GM19324 (cell line): ENCODE measurements at regions not wholly inside any gene's neighbourhood (a gene's known extent, or its start where the extent isn't known, plus 50 kb on each side); places are given as distances from the start of the nearest gene placed in this dataset.
"Not testable (repeated sequence)": the region's sequence is repeated elsewhere in the genome, so short reads cannot be mapped to it uniquely, and the experiment has no call there.

Experiments used
- ATAC-seq: cut with Tn5 transposase; IDR thresholded peaks from one replicate; pipeline ENCODE4 v1.9.1; 2021; ENCODE audit warnings: mild to moderate bottlenecking, moderate library complexity; ENCODE audit not compliant: unreplicated experiment, low FRiP score

GRCh38 chr10:63986536-63986935 lies 465.3 kb downstream of the REEP3 start:
- no peak for ATAC-seq

GRCh38 chr10:63987212-63987611 lies 466.0 kb downstream of the REEP3 start:
- ATAC-seq = no peak

DNA sequence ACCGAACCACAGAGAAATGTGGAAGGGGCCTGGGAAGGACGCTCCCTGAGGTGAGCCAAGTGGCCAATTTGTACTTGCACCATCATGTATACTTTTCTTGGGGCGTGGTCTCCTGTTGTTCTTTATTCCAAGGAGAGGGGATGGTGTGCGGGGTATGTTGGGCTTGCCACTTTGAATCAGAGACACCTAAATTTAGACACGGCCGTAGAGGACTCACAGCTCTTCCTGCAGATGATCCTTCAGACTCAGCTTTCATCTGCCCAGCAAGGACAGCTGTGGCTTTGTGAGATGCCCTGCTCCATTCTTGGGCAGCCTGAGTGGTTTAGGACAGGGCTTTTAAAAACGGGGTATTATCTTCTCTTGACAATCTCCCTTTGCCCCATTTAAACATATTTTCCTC lies 473.2 kb downstream of the REEP3 start:
- ATAC-seq = no peak

DNA sequence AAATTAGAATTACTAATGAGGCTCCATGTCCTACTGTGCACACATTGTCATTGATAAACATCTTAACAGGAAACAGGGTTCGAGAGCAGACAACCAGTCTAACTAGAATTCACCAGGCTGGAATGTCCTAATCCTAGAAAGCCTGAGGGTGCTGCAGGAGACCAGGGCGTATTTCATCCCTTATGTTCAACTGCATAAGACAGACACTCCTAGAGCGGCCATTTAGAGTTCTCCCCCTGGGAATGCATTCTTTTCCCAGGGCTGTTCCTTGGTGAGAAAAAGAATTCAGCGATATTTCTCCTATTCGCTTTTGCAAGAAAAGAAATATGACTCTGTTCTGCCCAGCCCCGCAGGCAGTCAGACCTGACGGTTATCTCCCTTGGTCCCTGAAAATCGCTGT lies 486.0 kb downstream of the REEP3 start:
- no peak for ATAC-seq

GRCh38 chr10:64010711-64011110 lies 489.5 kb downstream of the REEP3 start:
- no peak for ATAC-seq

DNA sequence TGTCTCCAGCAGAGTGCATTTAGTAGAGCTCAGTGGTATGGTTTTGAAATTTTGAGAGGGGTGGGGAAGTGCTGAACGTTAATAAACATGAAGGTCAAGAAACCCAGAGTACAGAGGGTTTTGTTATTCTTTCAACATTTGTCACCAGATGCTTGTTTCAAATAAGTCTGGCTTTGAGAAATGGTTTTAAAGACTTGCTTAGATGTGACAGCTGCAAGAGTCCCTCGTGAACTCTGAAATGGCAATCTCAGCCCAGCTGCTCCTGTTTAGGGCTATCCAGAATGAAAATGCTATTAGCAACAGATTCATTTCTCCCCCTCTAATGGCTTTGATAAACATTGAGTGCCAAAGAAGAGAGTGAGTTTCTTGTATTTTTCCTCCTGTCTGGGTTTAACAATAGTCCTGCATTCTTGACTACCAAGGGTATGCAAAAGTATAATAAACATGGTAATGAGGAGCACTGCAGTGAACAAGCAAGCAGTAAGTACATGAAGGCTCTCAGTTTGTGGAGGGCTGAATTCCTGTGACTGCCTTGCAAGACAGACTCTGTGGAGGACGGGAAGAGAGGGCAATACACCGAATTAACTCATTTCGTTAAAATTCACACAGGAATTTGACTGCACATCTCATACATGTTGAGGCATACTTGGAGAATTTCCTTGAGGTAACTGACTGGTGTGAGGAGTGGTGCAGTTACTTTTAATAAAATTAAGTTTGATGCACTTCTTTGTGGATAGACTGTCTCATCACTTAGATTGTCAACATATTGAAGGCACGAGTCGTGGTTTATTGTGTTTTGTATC lies 490.9 kb downstream of the REEP3 start:
- ATAC-seq = no peak

DNA sequence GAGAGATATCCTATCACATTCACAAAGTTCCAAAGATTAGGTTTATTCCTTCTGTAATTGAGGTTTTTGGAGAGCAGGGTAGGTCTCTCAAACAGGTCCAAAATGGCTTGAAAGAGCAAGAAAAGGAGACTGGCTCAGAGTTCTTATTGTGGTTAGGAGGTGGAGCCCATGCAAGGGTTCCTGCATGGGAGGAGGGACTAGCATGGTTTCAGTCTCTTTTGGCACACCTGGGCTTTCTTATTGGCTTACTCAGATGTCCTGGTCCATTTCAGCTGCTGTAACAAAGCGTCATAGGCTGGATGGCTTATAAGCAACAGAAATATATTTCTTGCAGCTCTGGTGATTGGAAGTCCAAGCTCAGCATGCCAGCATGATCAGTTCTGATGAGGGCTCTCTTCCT lies 493.1 kb downstream of the REEP3 start:
- no peak for ATAC-seq

DNA sequence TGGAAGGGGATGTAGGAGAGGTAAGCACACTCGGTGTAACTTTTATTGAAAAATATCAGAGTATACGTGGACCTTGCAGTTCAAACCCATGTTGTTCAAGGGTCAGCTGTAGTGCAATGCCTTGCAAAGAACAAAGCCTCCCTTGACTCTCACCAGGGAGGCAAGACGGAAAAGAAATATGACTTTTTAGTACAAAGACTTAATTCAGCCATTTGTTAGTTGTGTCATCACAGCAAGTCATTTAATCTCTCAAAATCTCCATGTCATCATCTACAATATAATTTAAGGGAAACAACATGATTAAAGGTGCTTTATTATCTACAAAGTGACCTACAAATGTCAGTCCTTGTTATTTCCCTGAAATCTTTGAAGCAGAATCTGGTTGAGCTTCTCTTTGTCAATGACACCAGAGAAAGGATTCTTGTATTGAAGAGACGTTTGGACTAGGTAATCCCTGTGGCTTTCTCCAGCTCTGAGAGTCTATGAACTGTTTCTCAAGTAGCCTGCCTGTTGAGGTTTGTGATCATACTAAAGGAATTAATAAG lies 502.8 kb downstream of the REEP3 start:
- no peak for ATAC-seq

GRCh38 chr10:64033711-64034110 lies 512.5 kb downstream of the REEP3 start:
- no peak for ATAC-seq

GRCh38 chr10:64036321-64036930 lies 515.2 kb downstream of the REEP3 start:
- ATAC-seq = no peak

DNA sequence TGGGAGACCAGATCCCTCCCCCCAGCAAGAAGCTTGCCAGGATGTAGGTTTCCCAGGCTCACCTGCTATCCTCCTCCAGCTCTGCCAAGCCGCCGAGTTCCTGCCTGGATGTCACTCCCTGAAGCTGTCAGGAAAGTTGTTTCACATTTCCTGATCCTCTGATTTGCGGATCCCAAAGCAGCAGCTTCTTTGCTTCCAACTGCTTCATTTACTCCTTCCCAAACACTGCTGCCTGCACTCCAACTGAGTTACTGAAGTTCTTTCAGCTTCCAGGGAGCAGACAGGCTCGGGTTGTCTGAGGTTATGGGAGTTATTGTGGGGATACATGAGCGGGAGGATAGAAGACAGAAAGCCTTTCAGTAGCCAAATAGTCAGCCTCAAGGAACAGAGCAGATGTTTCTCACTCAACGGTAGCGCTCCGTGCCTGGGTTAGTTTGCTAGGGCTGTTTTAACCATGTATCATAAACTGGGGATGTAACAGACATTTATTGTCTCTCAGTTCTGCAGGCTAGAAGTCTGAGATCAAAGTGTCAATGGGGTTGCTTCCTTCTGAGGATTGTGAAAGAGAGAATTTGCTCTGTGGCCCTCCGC lies 516.0 kb downstream of the REEP3 start:
- ATAC-seq = no peak

DNA sequence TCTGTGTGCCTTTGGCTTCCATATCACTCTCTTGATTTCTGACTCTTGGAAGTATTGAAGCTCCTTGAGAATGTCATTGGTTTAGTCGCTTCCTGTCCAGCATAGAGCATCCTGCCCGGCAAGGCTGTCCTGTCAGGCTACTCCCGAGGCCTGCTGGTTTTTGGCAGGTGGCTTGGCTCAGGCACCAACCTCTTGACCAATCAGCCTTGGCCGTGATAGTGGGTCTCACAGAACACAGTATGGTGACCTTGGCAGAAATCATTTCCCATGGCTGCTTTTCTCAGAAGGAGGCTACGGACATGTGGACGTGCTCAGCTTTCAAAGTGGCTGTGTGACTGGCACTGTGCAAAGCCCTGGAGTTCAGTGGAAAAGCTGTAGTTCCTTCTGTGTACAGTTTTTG lies 516.9 kb downstream of the REEP3 start:
- ATAC-seq = no peak

DNA sequence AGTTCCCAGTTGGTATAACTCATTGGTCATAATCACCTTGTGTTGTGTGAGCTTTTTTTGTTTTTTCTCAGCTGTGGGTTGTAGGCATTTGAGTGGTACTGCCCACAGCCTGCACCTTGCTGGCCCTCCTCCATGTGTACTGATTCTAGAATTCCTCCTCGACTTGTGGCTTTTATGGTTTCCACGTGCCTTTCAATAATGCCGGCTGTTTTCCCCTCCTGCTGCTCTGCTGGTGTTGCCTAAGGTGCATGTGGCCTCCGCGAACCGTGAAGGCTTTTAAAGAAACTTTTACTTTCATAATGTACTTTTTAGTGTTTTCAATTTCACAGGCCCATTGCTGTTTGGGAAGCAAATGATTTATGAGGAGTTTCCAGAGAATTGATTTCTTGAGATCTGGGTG lies 518.0 kb downstream of the REEP3 start:
- no peak for ATAC-seq

GRCh38 chr10:64040781-64041180 lies 519.6 kb downstream of the REEP3 start:
- ATAC-seq = peak; percentile 26

- ATAC-seq = peak; percentile 92
Observed at GRCh38 chr10:64041185-64041988, 520.2 kb downstream of the REEP3 start.

DNA sequence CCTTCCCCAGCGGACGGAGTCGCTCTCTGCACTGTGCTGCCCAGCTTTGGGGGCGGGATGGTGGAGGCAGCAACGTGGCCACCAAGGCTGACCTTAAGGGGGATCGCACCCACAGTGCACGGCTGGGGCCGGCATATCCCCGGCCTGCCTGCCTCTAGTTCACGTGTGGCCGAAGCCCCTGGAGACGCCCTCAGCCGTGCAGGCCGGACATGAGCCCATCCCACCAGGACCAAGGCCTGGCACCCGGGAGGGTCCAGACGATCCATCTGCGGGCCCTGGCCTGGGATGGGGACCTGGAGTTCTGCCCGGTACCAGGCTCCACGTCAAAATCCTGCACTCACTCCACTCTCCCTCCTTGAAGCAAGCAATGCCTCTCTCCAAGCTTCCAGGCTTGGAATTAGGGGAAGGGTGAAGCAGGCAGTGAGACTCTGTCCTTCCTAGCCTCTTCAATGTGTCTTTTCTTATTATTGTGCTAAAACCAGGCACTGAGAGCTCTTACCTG lies 520.8 kb downstream of the REEP3 start:
- no peak for ATAC-seq

DNA sequence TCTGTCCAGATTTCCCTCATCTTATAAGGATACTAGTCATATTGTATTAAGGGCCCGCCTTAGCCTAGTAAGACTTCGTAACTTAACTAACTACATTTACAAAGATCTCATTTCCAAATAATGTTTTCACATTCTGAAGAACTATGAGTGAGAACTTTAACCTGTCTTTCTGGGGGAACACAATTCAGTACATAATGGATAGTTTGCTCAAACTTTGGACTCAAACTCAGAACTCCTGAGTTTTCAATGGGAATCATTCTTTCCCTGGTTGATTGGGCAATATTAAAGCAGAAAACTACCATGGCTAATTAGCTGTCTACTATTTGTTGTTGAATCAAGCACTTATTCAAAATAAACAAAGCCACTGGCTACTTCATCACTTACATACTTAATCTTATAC lies 522.9 kb downstream of the REEP3 start:
- ATAC-seq = no peak

- not testable (repeated sequence) for ATAC-seq
Observed at GRCh38 chr10:64044957-64045632, 523.9 kb downstream of the REEP3 start.

DNA sequence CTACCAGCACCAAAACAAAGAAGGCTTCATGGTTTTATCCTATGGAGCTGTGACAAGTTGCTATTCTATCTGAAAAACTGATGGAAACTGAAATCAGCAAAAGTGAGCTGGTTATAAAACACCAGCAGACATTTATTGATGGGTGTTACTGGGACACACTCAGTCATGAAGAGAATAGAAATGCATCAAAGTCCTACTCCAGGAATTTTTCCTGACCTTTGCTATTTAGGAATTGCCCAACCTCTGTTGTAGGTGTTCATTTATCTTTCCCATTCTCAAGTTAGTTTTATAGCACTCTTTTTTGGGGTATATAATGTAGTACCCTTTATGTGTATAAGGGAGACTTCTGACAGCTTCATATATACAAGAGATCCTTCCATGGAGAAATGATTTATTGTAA lies 533.2 kb downstream of the REEP3 start:
- no peak for ATAC-seq

DNA sequence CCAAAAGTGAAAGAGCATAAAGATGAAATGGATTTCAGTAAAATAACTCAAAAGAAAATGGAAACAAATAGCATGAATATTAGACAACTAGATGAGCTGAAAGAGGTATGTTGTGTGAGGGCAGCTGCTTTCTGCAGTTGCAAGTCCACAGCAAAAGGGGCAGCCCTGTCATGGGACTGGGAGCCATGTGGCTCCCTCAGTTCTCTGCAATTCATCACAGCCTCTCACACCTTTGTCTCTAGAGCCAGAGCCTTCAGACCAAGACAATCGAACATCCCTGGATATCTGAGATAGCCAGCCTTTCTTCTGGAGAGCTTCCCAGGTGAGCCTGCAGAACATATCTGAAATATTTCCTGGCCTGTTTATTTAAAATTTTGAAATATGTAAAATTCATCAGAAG lies 538.7 kb downstream of the REEP3 start:
- ATAC-seq = no peak
